ENCODE measurements at regions not wholly inside any gene's neighbourhood (a gene's known extent, or its start where the extent isn't known, plus 50 kb on each side); places are given as distances from the start of the nearest gene placed in this dataset.
A peak's percentile ranks its signal among the peaks of the same experiment; 100 is the strongest.

DNA sequence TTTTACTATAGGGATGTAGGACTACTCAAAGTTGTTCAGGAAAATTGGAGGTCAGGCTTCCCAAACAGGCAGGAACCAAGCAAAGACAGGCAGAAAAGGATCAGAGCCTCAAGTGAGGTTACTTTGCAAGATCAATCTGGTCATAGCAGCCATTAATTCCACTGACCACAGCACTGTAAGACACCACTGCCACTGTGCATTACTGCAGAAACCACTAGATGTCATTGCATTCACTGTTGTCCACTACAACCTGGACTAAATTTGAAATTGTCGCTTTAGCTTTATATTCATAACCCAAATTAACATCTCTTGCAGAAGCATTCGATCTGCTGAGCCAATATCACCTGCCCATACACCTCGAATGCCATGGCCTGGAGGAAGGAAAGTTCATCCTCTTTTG lies 126.9 kb upstream of the UFL1 start:
- H3K36me3 Mint-ChIP-seq = no peaks in the 10 kb centered on the region
- POLR2A ChIA-PET = no interaction called here
- CTCF ChIA-PET = interaction anchor here (0.9 kb wide), 1 partner anchor 55 kb away, joined by 3 read pairs; no protein-coding TSS in a partner anchor
- TF ChIP-seq, protein P1, sequence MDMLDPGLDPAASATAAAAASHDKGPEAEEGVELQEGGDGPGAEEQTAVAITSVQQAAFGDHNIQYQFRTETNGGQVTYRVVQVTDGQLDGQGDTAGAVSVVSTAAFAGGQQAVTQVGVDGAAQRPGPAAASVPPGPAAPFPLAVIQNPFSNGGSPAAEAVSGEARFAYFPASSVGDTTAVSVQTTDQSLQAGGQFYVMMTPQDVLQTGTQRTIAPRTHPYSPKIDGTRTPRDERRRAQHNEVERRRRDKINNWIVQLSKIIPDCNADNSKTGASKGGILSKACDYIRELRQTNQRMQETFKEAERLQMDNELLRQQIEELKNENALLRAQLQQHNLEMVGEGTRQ (CRISPR knock-in tag; IDR thresholded peaks at IDR 0.05) = no peak
- TF ChIP-seq NR3C1 (CRISPR knock-in tag; conservative IDR thresholded peaks at IDR 0.05; ENCODE audit: low read depth) = no peak
- TF ChIP-seq TCF7 (CRISPR knock-in tag; IDR thresholded peaks at IDR 0.05; ENCODE audit: low read depth) = no peak
- H3K27ac Mint-ChIP-seq = 0 out of 2 replicates have a peak overlapping the region, but pooled peaks have one; percentile 42
- H3K4me1 Mint-ChIP-seq = peaks cover 31% of the 10 kb centered on the region
- ATAC-seq (peak; percentile 31; the same call in 1 of the 2 replicates), DNase-seq (ENCODE audit: low spot score) (no peak)
- H3K9me3 Mint-ChIP-seq = peaks cover 7% of the 10 kb centered on the region
- no peak overlapping the region for H3K4me3 Mint-ChIP-seq
- H3K27me3 Mint-ChIP-seq (ENCODE audit: low read depth) = no peaks in the 10 kb centered on the region

DNA sequence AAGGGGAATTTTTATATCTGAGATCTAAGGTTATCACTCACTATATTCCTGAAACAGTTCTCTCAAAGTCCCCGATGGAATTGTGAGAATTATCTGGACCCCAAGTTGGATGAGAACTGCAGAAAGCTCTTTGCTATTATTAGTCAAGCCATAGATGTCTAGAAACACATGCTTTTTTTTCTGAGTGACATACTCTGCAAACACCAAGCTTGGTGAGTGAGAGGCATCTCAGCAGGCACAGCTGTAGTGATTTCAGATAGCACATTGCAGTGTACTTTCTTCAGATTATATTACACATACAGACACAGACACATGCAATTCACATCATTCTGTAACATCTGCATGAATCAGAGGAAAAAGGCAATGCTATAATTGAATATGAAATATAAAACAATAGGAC lies 111.1 kb upstream of the UFL1 start:
- ChIA-PET CTCF (no interaction called here), POLR2A (no interaction called here)
- Mint-ChIP-seq H3K4me3 (no peak overlapping the region), H3K4me1 (peaks cover 23% of the 10 kb centered on the region), H3K27ac (no peak overlapping the region), H3K36me3 (no peaks in the 10 kb centered on the region), H3K9me3 (no peaks in the 10 kb centered on the region), H3K27me3 (ENCODE audit: low read depth) (no peaks in the 10 kb centered on the region)
- ATAC-seq = no peak
- TF ChIP-seq ZSCAN18 (CRISPR knock-in tag; IDR thresholded peaks at IDR 0.05) (no peak), CBFB (CRISPR knock-in tag; IDR thresholded peaks at IDR 0.05; ENCODE audit: low read depth) (no peak), JUN (CRISPR knock-in tag; IDR thresholded peaks at IDR 0.05) (no peak), ZNF416 (CRISPR knock-in tag; IDR thresholded peaks at IDR 0.05) (no peak), ATF1 (CRISPR knock-in tag; IDR thresholded peaks at IDR 0.05) (no peak), ELF4 (CRISPR knock-in tag; IDR thresholded peaks at IDR 0.05; ENCODE audit: low read depth) (no peak), TP53 (CRISPR knock-in tag; IDR thresholded peaks at IDR 0.05) (no peak), IRF2 (CRISPR knock-in tag; IDR thresholded peaks at IDR 0.05; ENCODE audit: borderline replicate concordance, low read depth) (no peak)
- TF ChIP-seq, protein P1 (CRISPR knock-in tag; IDR thresholded peaks at IDR 0.05) = no peak
- TF ChIP-seq, protein P2, sequence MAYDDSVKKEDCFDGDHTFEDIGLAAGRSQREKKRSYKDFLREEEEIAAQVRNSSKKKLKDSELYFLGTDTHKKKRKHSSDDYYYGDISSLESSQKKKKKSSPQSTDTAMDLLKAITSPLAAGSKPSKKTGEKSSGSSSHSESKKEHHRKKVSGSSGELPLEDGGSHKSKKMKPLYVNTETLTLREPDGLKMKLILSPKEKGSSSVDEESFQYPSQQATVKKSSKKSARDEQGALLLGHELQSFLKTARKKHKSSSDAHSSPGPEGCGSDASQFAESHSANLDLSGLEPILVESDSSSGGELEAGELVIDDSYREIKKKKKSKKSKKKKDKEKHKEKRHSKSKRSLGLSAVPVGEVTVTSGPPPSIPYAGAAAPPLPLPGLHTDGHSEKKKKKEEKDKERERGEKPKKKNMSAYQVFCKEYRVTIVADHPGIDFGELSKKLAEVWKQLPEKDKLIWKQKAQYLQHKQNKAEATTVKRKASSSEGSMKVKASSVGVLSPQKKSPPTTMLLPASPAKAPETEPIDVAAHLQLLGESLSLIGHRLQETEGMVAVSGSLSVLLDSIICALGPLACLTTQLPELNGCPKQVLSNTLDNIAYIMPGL (CRISPR knock-in tag; IDR thresholded peaks at IDR 0.05) = no peak
- no peak for DNase-seq (ENCODE audit: low spot score)

DNA sequence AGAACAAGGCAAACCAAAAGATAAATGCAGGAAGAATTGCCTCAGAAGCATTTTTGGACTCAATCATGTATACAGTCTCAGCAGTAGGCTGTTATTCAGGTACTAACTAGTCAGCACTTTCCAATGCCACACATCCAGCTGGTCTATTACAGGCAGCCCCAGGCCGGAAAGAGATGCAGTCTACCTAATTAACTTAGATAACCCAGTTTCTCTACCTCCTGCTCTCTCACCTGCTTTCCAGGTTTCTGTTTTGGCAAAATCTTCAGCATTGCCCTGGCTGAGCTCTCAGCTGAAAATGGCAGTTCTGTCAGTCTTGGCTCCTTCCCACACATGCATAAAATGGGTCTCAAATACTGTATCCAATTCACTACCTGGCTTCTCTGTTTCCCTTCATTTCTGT lies 101.3 kb upstream of the UFL1 start:
- no peak for DNase-seq (ENCODE audit: low spot score)
- H3K4me1 Mint-ChIP-seq = peaks cover 36% of the 10 kb centered on the region
- H3K27ac Mint-ChIP-seq = no peak overlapping the region
- H3K36me3 Mint-ChIP-seq = peaks cover 27% of the 10 kb centered on the region
- H3K4me3 Mint-ChIP-seq = no peak overlapping the region
- peaks cover 33% of the 10 kb centered on the region for H3K9me3 Mint-ChIP-seq
- CTCF ChIA-PET = no interaction called here
- POLR2A ChIA-PET = no interaction called here
- ATAC-seq = no peak
- no peaks in the 10 kb centered on the region; the same call in 1 of the 2 replicates for H3K27me3 Mint-ChIP-seq (ENCODE audit: low read depth)
- TF ChIP-seq MXD4 (CRISPR knock-in tag; IDR thresholded peaks at IDR 0.05; ENCODE audit: borderline replicate concordance) (no peak), CBFB (CRISPR knock-in tag; IDR thresholded peaks at IDR 0.05; ENCODE audit: low read depth) (no peak), ZSCAN18 (CRISPR knock-in tag; IDR thresholded peaks at IDR 0.05) (no peak), MYBL2 (CRISPR knock-in tag; IDR thresholded peaks at IDR 0.05) (no peak), ATF2 (CRISPR knock-in tag; IDR thresholded peaks at IDR 0.05; ENCODE audit: borderline replicate concordance, low read depth) (no peak), ZNF263 (CRISPR knock-in tag; IDR thresholded peaks at IDR 0.05; ENCODE audit: low read depth) (no peak), NFYB (CRISPR knock-in tag; conservative IDR thresholded peaks at IDR 0.05; ENCODE audit: low read depth) (no peak), KAT7 (CRISPR knock-in tag; IDR thresholded peaks at IDR 0.05; ENCODE audit: borderline replicate concordance) (no peak), TEAD4 (CRISPR knock-in tag; IDR thresholded peaks at IDR 0.05) (no peak), JUN (CRISPR knock-in tag; IDR thresholded peaks at IDR 0.05) (no peak), ZNF425 (CRISPR knock-in tag; conservative IDR thresholded peaks at IDR 0.05) (no peak)

Data from WTC11 (cell line).